AG04449 (cell line): ENCODE measurements at regions not wholly inside any gene's neighbourhood (a gene's known extent, or its start where the extent isn't known, plus 50 kb on each side); places are given as distances from the start of the nearest gene placed in this dataset.

Source experiments
- CTCF ChIA-PET: fragments of 350-600 bp; formaldehyde crosslinking; extraction: SDS; loops from one replicate; lab custom pipeline; 2021; ENCODE audit warnings: antibody characterized with exemption; lab: Yijun Ruan, JAX
- POLR2A ChIA-PET: fragments of 400-600, 350-600 bp; formaldehyde crosslinking; extraction: SDS; loops from one replicate; lab custom pipeline; 2020; ENCODE audit warnings: antibody characterized with exemption, inconsistent platforms; lab: Yijun Ruan, JAX
- DNase-seq: peaks from one replicate; pipeline ENCODE4 v3.0.0-alpha.2; 2010; ENCODE audit warnings: low read depth, low spot score
- H3K4me3 ChIP-seq: 2 replicates; pipeline ENCODE4 v1.5.1; 2011; ENCODE audit warnings: low read depth, mild to moderate bottlenecking, control low read depth, low read length
- CTCF ChIP-seq: IDR thresholded peaks from one replicate; pipeline ENCODE4 v1.5.1; 2011; ENCODE audit warnings: mild to moderate bottlenecking, moderate library complexity, low read length, control low read depth, inconsistent platforms; ENCODE audit not compliant: insufficient read depth; ENCODE audit errors: missing control alignments

- H3K4me3 ChIP-seq, result no peak overlapping the region
- ChIA-PET POLR2A (no interaction called here), CTCF (no interaction called here)
- no peak for TF ChIP-seq CTCF
- no peak for DNase-seq
These were observed 665.4 kb downstream of the KCNA4 start for GRCh38 chr11:29351301-29351873.

GRCh38 chr11:29343465-29344333, 673.1 kb downstream of the KCNA4 start:
- peak; percentile 86 for TF ChIP-seq CTCF
- CTCF ChIA-PET, result interaction anchor here (0.7 to 2.2 kb wide), 24 partner anchors 9 to 1816 kb away, joined by 3 to 14 read pairs (median 4); partner anchors contain the start of gene BDNF
- no peak overlapping the region for H3K4me3 ChIP-seq

GRCh38 chr11:29336727-29337575, 679.9 kb downstream of the KCNA4 start:
- ChIA-PET CTCF (interaction anchor here (0.9 to 1.2 kb wide), 2 partner anchors 820 to 1642 kb away, joined by 3 read pairs; no protein-coding TSS in a partner anchor), POLR2A (interaction anchor here (0.8 kb wide), 1 partner anchor 1403 kb away, joined by 6 read pairs; no protein-coding TSS in a partner anchor)
- DNase-seq, result no peak
- no peak for TF ChIP-seq CTCF
- no peak overlapping the region for H3K4me3 ChIP-seq

More at GRCh38 chr11:29343465-29344333, 673.1 kb downstream of the KCNA4 start:
- POLR2A ChIA-PET, result no interaction called here
- no peak for DNase-seq

GRCh38 chr11:29334776-29335130, 682.1 kb downstream of the KCNA4 start:
- no peak for TF ChIP-seq CTCF
- CTCF ChIA-PET, result interaction anchor here (0.6 to 2.3 kb wide), 16 partner anchors 9 to 1639 kb away, joined by 3 to 12 read pairs (median 3); partner anchors contain the start of gene BDNF
- POLR2A ChIA-PET, result interaction anchor here (0.6 to 1.0 kb wide), 2 partner anchors 607 to 1635 kb away, joined by 3 to 4 read pairs; partner anchors contain the start of gene BDNF
- DNase-seq, result no peak
- no peak overlapping the region for H3K4me3 ChIP-seq

GRCh38 chr11:29333993-29334775, 682.6 kb downstream of the KCNA4 start:
- POLR2A ChIA-PET, result interaction anchor here (0.6 to 1.0 kb wide), 3 partner anchors 606 to 1637 kb away, joined by 3 to 4 read pairs (median 3); partner anchors contain the start of gene BDNF
- peak; percentile 35 for TF ChIP-seq CTCF
- DNase-seq, result no peak
- H3K4me3 ChIP-seq, result no peak overlapping the region
- CTCF ChIA-PET, result interaction anchor here (0.9 to 2.3 kb wide), 15 partner anchors 10 to 1634 kb away, joined by 3 to 12 read pairs (median 3); partner anchors contain the start of gene BDNF
